ENCODE measurements at regions not wholly inside any gene's neighbourhood (a gene's known extent, or its start where the extent isn't known, plus 50 kb on each side); places are given as distances from the start of the nearest gene placed in this dataset.
"Not testable (repeated sequence)": the region's sequence is repeated elsewhere in the genome, so short reads cannot be mapped to it uniquely, and the experiment has no call there.

DNA sequence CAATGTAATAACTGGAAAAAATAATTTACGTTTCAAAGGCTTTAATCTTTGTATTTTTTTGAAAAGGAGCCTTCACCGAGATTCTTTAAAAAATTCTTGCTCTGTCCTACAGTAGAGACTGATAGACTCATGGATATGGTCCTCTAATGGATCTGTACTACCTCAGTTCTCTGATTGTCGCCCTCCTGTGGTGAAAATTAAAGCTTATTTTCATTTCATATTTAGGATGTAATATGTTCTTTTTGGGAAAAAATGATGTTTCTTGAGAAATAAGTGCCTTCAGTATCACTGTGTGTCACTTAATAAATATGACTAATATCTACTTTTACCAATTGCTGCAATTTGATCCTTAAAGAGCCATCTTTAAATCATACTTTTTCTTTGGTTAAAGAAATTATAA lies 4593.3 kb upstream of the OR11H1 start:
- DNase-seq (ENCODE audit: low read depth): peak; percentile 13
- TF ChIP-seq, protein P1, sequence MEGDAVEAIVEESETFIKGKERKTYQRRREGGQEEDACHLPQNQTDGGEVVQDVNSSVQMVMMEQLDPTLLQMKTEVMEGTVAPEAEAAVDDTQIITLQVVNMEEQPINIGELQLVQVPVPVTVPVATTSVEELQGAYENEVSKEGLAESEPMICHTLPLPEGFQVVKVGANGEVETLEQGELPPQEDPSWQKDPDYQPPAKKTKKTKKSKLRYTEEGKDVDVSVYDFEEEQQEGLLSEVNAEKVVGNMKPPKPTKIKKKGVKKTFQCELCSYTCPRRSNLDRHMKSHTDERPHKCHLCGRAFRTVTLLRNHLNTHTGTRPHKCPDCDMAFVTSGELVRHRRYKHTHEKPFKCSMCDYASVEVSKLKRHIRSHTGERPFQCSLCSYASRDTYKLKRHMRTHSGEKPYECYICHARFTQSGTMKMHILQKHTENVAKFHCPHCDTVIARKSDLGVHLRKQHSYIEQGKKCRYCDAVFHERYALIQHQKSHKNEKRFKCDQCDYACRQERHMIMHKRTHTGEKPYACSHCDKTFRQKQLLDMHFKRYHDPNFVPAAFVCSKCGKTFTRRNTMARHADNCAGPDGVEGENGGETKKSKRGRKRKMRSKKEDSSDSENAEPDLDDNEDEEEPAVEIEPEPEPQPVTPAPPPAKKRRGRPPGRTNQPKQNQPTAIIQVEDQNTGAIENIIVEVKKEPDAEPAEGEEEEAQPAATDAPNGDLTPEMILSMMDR (IDR thresholded peaks at IDR 0.05; ENCODE audit: low read depth, low read length): peak; percentile 16
- H3K4me3 ChIP-seq (ENCODE audit: low read depth, low read length): not testable (repeated sequence)

DNA sequence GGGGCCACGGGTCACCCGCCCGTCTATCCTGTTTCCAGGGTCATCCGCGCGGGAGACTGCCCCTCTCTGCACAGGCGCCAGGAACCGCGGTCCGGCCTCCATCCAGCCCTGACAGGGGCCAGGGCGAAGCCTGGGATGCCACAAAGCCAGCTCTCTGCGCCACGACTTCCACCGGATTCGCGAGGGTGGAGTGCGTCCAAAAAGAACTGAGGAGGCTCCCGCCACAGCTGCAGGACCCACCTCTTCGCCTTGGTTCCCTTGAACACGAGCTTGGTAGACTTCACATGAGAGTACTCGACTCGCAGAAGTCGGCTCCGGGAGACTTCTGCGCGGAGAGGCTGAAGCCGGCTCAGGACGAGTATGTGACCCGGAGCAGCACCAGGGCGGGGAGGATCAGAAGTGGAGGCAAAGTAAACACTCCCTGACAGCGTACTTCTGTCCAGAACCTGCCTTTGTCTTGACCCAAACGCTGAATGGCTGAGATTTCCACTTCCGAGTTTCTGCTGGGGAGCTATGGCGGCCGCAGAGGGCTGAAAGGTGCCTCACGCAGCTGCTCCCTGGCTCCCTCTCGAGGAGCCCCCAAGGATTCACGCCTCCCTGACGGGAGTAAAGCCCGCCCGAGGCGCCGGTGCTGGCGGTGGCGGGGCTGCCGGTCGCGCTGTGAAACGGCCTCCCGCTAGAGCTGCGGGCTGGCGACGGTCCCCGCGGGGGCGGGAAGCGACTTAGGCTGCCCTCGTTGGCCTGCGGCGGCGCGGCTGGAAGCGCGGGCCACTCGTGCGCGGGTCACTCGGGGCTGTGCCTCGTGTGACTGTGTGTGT lies 4566.7 kb upstream of the OR11H1 start:
- no peak for DNase-seq (ENCODE audit: low read depth)
- no peak overlapping the region for H3K4me3 ChIP-seq (ENCODE audit: low read depth, low read length)
- TF ChIP-seq POLR2A (IDR thresholded peaks at IDR 0.05; ENCODE audit: extremely low read depth, insufficient read length) (no peak), MYC (IDR thresholded peaks at IDR 0.05; ENCODE audit: low read depth, low read length) (no peak)
- TF ChIP-seq, protein P2, sequence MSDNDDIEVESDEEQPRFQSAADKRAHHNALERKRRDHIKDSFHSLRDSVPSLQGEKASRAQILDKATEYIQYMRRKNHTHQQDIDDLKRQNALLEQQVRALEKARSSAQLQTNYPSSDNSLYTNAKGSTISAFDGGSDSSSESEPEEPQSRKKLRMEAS (IDR thresholded peaks at IDR 0.05; ENCODE audit: low read depth, low read length): no peak
- TF ChIP-seq, protein P1 (IDR thresholded peaks at IDR 0.05; ENCODE audit: low read depth, low read length): no peak

DNA sequence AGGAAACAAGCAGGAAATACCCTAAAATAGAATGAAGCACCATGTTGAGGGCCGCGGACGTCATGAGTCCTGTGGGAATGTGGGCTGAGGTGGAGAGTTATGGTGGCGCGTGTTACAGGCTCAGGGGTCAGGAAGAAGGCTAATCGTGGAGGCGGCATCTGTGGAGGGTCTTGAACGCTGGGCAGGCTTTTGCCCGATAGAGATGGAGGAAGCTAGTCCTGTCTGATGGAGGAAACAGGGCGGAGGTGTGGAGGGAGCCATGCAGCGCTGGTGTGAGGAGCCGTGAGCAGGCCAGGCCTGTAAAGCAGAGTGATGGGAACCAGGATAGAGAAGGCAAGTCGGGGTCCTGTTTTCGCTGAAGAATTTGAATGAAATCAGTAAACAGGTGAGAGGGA lies 4566.1 kb upstream of the OR11H1 start:
- DNase-seq (ENCODE audit: low read depth); H3K4me3 ChIP-seq (ENCODE audit: low read depth, low read length): not testable (repeated sequence)
